OCI-LY1 (cell line): ENCODE measurements at regions not wholly inside any gene's neighbourhood (a gene's known extent, or its start where the extent isn't known, plus 50 kb on each side); places are given as distances from the start of the nearest gene placed in this dataset.

Source experiments
- H2AFZ ChIP-seq: fragments of 200-600 bp; sonication (generic), shearing (Covaris generic); 2 replicates; pipeline ENCODE4 v1.6.0; 2014; ENCODE audit warnings: antibody characterized with exemption, mild to moderate bottlenecking, low read length
- H3F3A ChIP-seq: fragments of 200-600 bp; sonication (generic), shearing (Covaris generic); 2 replicates; pipeline ENCODE4 v1.6.0; 2014; ENCODE audit warnings: mild to moderate bottlenecking, antibody characterized with exemption, low read length, moderate library complexity; ENCODE audit not compliant: insufficient read depth
- H3K27ac ChIP-seq: fragments of 200-600 bp; sonication (generic); 2 replicates; pipeline ENCODE4 v1.5.1; 2014; ENCODE audit warnings: low read length, mixed run types, mild to moderate bottlenecking, low read depth; ENCODE audit not compliant: poor library complexity, severe bottlenecking
- H3K27me3 ChIP-seq: fragments of 200-600 bp; sonication (generic); 2 replicates; pipeline ENCODE4 v1.6.0; 2014; ENCODE audit warnings: antibody characterized with exemption, mild to moderate bottlenecking, low read length, moderate library complexity; ENCODE audit not compliant: insufficient read depth
- H3K36me3 ChIP-seq: fragments of 200-600 bp; sonication (generic); 2 replicates; pipeline ENCODE4 v1.6.1; 2014; ENCODE audit warnings: mild to moderate bottlenecking, antibody characterized with exemption, low read length, moderate library complexity, mixed read lengths; ENCODE audit not compliant: insufficient read depth
- H3K4me1 ChIP-seq: fragments of 200-600 bp; sonication (generic); 2 replicates; pipeline ENCODE4 v1.5.1; 2014; ENCODE audit warnings: mild to moderate bottlenecking, low read length, moderate library complexity; ENCODE audit not compliant: insufficient read depth, severe bottlenecking
- H3K4me2 ChIP-seq: fragments of 200-600 bp; sonication (generic), shearing (Covaris generic); 2 replicates; pipeline ENCODE4 v1.6.1; 2014; ENCODE audit warnings: low read length
- H3K4me3 ChIP-seq: fragments of 200-600 bp; sonication (generic); 2 replicates; pipeline ENCODE4 v1.5.1; 2014; ENCODE audit warnings: low read length, low read depth, mild to moderate bottlenecking, mixed read lengths; ENCODE audit not compliant: poor library complexity, severe bottlenecking
- H3K79me2 ChIP-seq: fragments of 200-600 bp; shearing (Covaris generic); 2 replicates; pipeline ENCODE4 v1.6.1; 2016; ENCODE audit warnings: mixed run types, low read length, mixed read lengths; ENCODE audit not compliant: insufficient read depth
- H3K9ac ChIP-seq: fragments of 200-600 bp; sonication (generic), shearing (Covaris generic); 2 replicates; pipeline ENCODE4 v1.6.1; 2014; ENCODE audit warnings: mild to moderate bottlenecking, low read length, mixed read lengths
- H3K9me2 ChIP-seq: fragments of 200-600 bp; sonication (generic), shearing (Covaris generic); 2 replicates; pipeline ENCODE4 v1.6.1; 2014; ENCODE audit warnings: low read depth, mild to moderate bottlenecking, low read length, mixed read lengths
- H3K9me3 ChIP-seq: fragments of 200-600 bp; shearing (Covaris generic); 2 replicates; pipeline ENCODE4 v1.6.1; 2014; ENCODE audit warnings: low read length, mixed read lengths
- H4K20me1 ChIP-seq: fragments of 200-600 bp; sonication (generic), shearing (Covaris generic); 2 replicates; pipeline ENCODE4 v1.6.0; 2016; ENCODE audit warnings: mild to moderate bottlenecking, low read length; ENCODE audit not compliant: insufficient read depth
- EZH2 ChIP-seq: fragments of 200-600 bp; sonication (generic), shearing (Covaris generic); IDR thresholded peaks from 2 replicates; pipeline ENCODE4 v1.8.0; 2017; ENCODE audit warnings: borderline replicate concordance, mixed run types, mild to moderate bottlenecking, antibody characterized with exemption, low read length, moderate library complexity, mixed read lengths
- TF ChIP-seq, protein P1 (sequence below): fragments of 200-600 bp; sonication (generic), shearing (Covaris generic); IDR thresholded peaks from 2 replicates; pipeline ENCODE4 v1.5.1; 2017; ENCODE audit warnings: mild to moderate bottlenecking, antibody characterized with exemption, low read length, moderate library complexity, mixed read lengths

- Histone ChIP-seq H3K36me3 (no peaks in the 10 kb centered on the region), H3K9ac (no peak overlapping the region), H3K4me2 (no peak overlapping the region), H3K27me3 (no peaks in the 10 kb centered on the region), H3K79me2 (no peaks in the 10 kb centered on the region), H3F3A (no peaks in the 10 kb centered on the region), H3K4me3 (no peak overlapping the region), H2AFZ (no peak overlapping the region), H3K9me2 (no peaks in the 10 kb centered on the region), H3K9me3 (no peaks in the 10 kb centered on the region), H4K20me1 (no peaks in the 10 kb centered on the region), H3K4me1 (no peaks in the 10 kb centered on the region), H3K27ac (no peak overlapping the region)
- no peak for TF ChIP-seq EZH2
- TF ChIP-seq, protein P1, sequence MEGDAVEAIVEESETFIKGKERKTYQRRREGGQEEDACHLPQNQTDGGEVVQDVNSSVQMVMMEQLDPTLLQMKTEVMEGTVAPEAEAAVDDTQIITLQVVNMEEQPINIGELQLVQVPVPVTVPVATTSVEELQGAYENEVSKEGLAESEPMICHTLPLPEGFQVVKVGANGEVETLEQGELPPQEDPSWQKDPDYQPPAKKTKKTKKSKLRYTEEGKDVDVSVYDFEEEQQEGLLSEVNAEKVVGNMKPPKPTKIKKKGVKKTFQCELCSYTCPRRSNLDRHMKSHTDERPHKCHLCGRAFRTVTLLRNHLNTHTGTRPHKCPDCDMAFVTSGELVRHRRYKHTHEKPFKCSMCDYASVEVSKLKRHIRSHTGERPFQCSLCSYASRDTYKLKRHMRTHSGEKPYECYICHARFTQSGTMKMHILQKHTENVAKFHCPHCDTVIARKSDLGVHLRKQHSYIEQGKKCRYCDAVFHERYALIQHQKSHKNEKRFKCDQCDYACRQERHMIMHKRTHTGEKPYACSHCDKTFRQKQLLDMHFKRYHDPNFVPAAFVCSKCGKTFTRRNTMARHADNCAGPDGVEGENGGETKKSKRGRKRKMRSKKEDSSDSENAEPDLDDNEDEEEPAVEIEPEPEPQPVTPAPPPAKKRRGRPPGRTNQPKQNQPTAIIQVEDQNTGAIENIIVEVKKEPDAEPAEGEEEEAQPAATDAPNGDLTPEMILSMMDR: no peak
Measured at GRCh38 chr10:16105082-16105481, 244.8 kb upstream of the MINDY3 start.

- H3K4me1 ChIP-seq: no peaks in the 10 kb centered on the region
- no peak overlapping the region for H3K27ac ChIP-seq
- H3K9me2 ChIP-seq: no peaks in the 10 kb centered on the region
- no peak overlapping the region for H3K4me2 ChIP-seq
- H3K9ac ChIP-seq: no peak overlapping the region
- no peak for TF ChIP-seq EZH2
- TF ChIP-seq, protein P1: peak; percentile 69
- no peaks in the 10 kb centered on the region for H3K79me2 ChIP-seq
- no peaks in the 10 kb centered on the region for H3K36me3 ChIP-seq
- no peaks in the 10 kb centered on the region for H3F3A ChIP-seq
- no peaks in the 10 kb centered on the region for H3K9me3 ChIP-seq
- H2AFZ ChIP-seq: no peak overlapping the region
- H4K20me1 ChIP-seq: no peaks in the 10 kb centered on the region
- no peaks in the 10 kb centered on the region for H3K27me3 ChIP-seq
- H3K4me3 ChIP-seq: no peak overlapping the region
Measured at GRCh38 chr10:16116404-16117304, 256.3 kb upstream of the MINDY3 start.

DNA sequence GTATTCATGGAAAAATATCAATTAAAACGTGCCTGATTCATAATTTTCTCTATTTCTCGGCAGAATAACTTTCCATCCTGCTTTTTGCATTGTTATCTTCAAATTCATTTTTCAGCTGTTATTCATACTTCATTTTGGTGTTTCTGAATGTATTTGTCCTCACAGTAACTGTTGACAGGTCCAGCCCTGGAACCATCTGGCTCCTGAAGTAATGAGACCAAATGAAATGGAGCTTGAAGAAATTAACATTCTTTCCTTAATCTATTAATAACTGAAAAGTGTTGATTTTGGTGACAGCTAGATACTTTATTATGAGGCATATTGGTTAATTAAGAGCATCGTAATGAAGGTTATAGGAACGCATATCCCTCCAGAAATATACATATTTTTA, 257.0 kb upstream of the MINDY3 start:
- no peak for TF ChIP-seq EZH2
- TF ChIP-seq, protein P1: no peak
- H3K4me1 ChIP-seq: no peaks in the 10 kb centered on the region
- no peaks in the 10 kb centered on the region for H3K9me2 ChIP-seq
- no peak overlapping the region for H2AFZ ChIP-seq
- H3K36me3 ChIP-seq: no peaks in the 10 kb centered on the region
- H3K4me3 ChIP-seq: no peak overlapping the region
- no peak overlapping the region for H3K4me2 ChIP-seq
- no peak overlapping the region for H3K27ac ChIP-seq
- no peak overlapping the region for H3K9ac ChIP-seq
- H3K9me3 ChIP-seq: no peaks in the 10 kb centered on the region
- H3K27me3 ChIP-seq: no peaks in the 10 kb centered on the region
- H4K20me1 ChIP-seq: no peaks in the 10 kb centered on the region
- H3F3A ChIP-seq: no peaks in the 10 kb centered on the region
- H3K79me2 ChIP-seq: no peaks in the 10 kb centered on the region
